ENCODE measurements at regions not wholly inside any gene's neighbourhood (a gene's known extent, or its start where the extent isn't known, plus 50 kb on each side); places are given as distances from the start of the nearest gene placed in this dataset.

GRCh38 chr12:11598900-11599299 is 50.6 kb upstream of the ETV6 start:
- Histone ChIP-seq H3K36me3 (ENCODE audit: control insufficient read depth in 1 of 2, insufficient read depth in 2 of 2, low read length in 2 of 2) (no peaks in the 10 kb centered on the region), H3K27ac (ENCODE audit: low read length) (no peak overlapping the region), H3K4me3 (ENCODE audit: low read depth in 1 of 2, low read length in 2 of 2) (no peak overlapping the region), H3K4me1 (ENCODE audit: control insufficient read depth in 1 of 2, insufficient read depth in 2 of 2, low read length in 2 of 2) (no peaks in the 10 kb centered on the region), H3K9me3 (ENCODE audit: control insufficient read depth in 1 of 2, low read length in 2 of 2) (no peaks in the 10 kb centered on the region), H3K27me3 (ENCODE audit: low read depth, low read length) (no peaks in the 10 kb centered on the region)
